Aorta (tissue), 5 donors: ENCODE measurements at regions not wholly inside any gene's neighbourhood (a gene's known extent, or its start where the extent isn't known, plus 50 kb on each side); places are given as distances from the start of the nearest gene placed in this dataset.
"Not testable (repeated sequence)": the region's sequence is repeated elsewhere in the genome, so short reads cannot be mapped to it uniquely, and the experiment has no call there.

ENCODE experiments used
- ATAC-seq: fragments of 200-7000 bp; cut with Tn5 transposase; one replicate; pipeline ENCODE4 v1.9.1; 2022; ENCODE audit warnings: moderate library complexity; ENCODE audit not compliant: low FRiP score
- DNase-seq, 2 donors: peaks; one replicate each; pipeline ENCODE4 v3.0.0-alpha.2; 2020
- H3K27ac ChIP-seq, 2 donors: one replicate each; pipeline ENCODE4 v1.5.1; 2013; ENCODE audit warnings: low read length in 2 of 2, mild to moderate bottlenecking in 2 of 2, moderate library complexity in 2 of 2, control low read depth in 1 of 2, inconsistent platforms in 1 of 2, low read depth in 1 of 2
- H3K27me3 ChIP-seq, 2 donors: one replicate each; pipeline ENCODE4 v1.6.1; 2013; ENCODE audit warnings: control low read depth in 1 of 2, low read length in 1 of 2, mild to moderate bottlenecking in 1 of 2, moderate library complexity in 1 of 2; ENCODE audit not compliant: insufficient read depth in 2 of 2, control insufficient read depth in 1 of 2
- H3K36me3 ChIP-seq, 2 donors: one replicate each; pipeline ENCODE4 v1.6.1; 2013; ENCODE audit warnings: control low read depth in 1 of 2, low read length in 1 of 2, mild to moderate bottlenecking in 1 of 2; ENCODE audit not compliant: insufficient read depth in 2 of 2, control insufficient read depth in 1 of 2
- H3K4me1 ChIP-seq, 2 donors: one replicate each; pipeline ENCODE4 v1.6.1; 2013; ENCODE audit warnings: low read length in 2 of 2, control low read depth in 1 of 2, mild to moderate bottlenecking in 1 of 2, moderate library complexity in 1 of 2; ENCODE audit not compliant: insufficient read depth in 2 of 2, control insufficient read depth in 1 of 2
- H3K4me3 ChIP-seq, 2 donors: one replicate each; pipeline ENCODE4 v1.5.1; 2013; ENCODE audit warnings: low read length in 2 of 2, control low read depth in 1 of 2, mild to moderate bottlenecking in 1 of 2
- H3K9me3 ChIP-seq: one replicate; pipeline ENCODE4 v1.6.1; 2013; ENCODE audit warnings: mild to moderate bottlenecking, low read length; ENCODE audit not compliant: control insufficient read depth
- WGBS, 2 donors: extraction: QIAGEN DNeasy Blood & Tissue Kit; methylation state at CpG; one replicate each; pipeline ENCODE4 v1.1.7; 2013; 5-methylcytosine and 5-hydroxymethylcytosine counted together
- intact Hi-C, 2 donors: fragments of 100-400 bp; cut with DNase I; formaldehyde crosslinking; loops; one replicate each; pipeline versions ENCODE4 v1.14.2 to v1.15.0; 2022
- donor health status: healthy with polysubstance abuse.
- donor health status: Bipolar disorder and iron deficiency.
- donor health status: DM: no; HTN: no; CAD: no.
- donor health status: DM: no; HTN: no; CAD: no.
- donor health status: DM: yes; HTN: yes; CAD: no.

- H3K36me3 ChIP-seq, H3K9me3 ChIP-seq, ATAC-seq, DNase-seq, H3K4me1 ChIP-seq, H3K27me3 ChIP-seq, H3K4me3 ChIP-seq, H3K27ac ChIP-seq, intact Hi-C loops: not testable (repeated sequence)
- WGBS, 2 donors, result 95 to 97% methylated on average over 14 of the region's 14 CpGs
Measured at GRCh38 chr13:81339666-81340065, 998.7 kb upstream of the SPRY2 start.

- H3K27ac ChIP-seq, result no peak overlapping the region
- H3K27me3 ChIP-seq, result no peaks in the 10 kb centered on the region
- H3K4me1 ChIP-seq, result no peaks in the 10 kb centered on the region
- ATAC-seq, result no peak
- DNase-seq, result no peak
- no peak overlapping the region for H3K4me3 ChIP-seq
- no peaks in the 10 kb centered on the region for H3K36me3 ChIP-seq
- intact Hi-C loops, result no loop called here
- H3K9me3 ChIP-seq, result no peaks in the 10 kb centered on the region
- WGBS, 2 donors, result 79 to 81% methylated on average over 4 of the region's 4 CpGs
Measured at GRCh38 chr13:81334481-81334880, 993.6 kb upstream of the SPRY2 start.

GRCh38 chr13:81326913-81327312 is 986.0 kb upstream of the SPRY2 start:
- Histone ChIP-seq H3K36me3 (no peaks in the 10 kb centered on the region), H3K4me3 (no peak overlapping the region), H3K27me3 (no peaks in the 10 kb centered on the region), H3K4me1 (no peaks in the 10 kb centered on the region), H3K27ac (no peak overlapping the region), H3K9me3 (no peaks in the 10 kb centered on the region)
- DNase-seq, result no peak
- 71 to 83% methylated on average over 1 of the region's 1 CpG for WGBS, 2 donors
- intact Hi-C loops, result no loop called here
- ATAC-seq, result no peak

- 88 to 91% methylated on average over 2 of the region's 2 CpGs for WGBS, 2 donors
- peaks cover 0 to 1% of the 10 kb centered on the region in 2 donors for H3K4me1 ChIP-seq
- no peak for ATAC-seq
- no peaks in the 10 kb centered on the region for H3K27me3 ChIP-seq
- H3K9me3 ChIP-seq, result no peaks in the 10 kb centered on the region
- no peak for DNase-seq
- H3K36me3 ChIP-seq, result no peaks in the 10 kb centered on the region
- intact Hi-C loops, result no loop called here
- no peak overlapping the region for H3K4me3 ChIP-seq
- H3K27ac ChIP-seq, result no peak overlapping the region
Measured at GRCh38 chr13:81320516-81320915, 979.6 kb upstream of the SPRY2 start.

GRCh38 chr13:81319351-81319750 is 978.4 kb upstream of the SPRY2 start:
- H3K27me3 ChIP-seq, result no peaks in the 10 kb centered on the region
- intact Hi-C loops, result no loop called here
- ATAC-seq (no peak), DNase-seq (no peak)
- no peak overlapping the region for H3K4me3 ChIP-seq
- WGBS, 2 donors, result 70 to 75% methylated on average over 3 of the region's 3 CpGs
- H3K36me3 ChIP-seq, result no peaks in the 10 kb centered on the region
- H3K4me1 ChIP-seq, result peaks cover 0 to 1% of the 10 kb centered on the region in 2 donors
- no peaks in the 10 kb centered on the region for H3K9me3 ChIP-seq
- H3K27ac ChIP-seq, result no peak overlapping the region

- no peaks in the 10 kb centered on the region for H3K9me3 ChIP-seq
- WGBS, 2 donors, result 79% methylated on average over 4 of the region's 4 CpGs
- H3K27me3 ChIP-seq, result no peaks in the 10 kb centered on the region
- peaks cover 0 to 1% of the 10 kb centered on the region in 2 donors for H3K4me1 ChIP-seq
- H3K4me3 ChIP-seq, result no peak overlapping the region
- no peak overlapping the region for H3K27ac ChIP-seq
- ATAC-seq (no peak), DNase-seq (no peak)
- intact Hi-C loops, result no loop called here
- no peaks in the 10 kb centered on the region for H3K36me3 ChIP-seq
Measured at GRCh38 chr13:81318231-81319019, 977.5 kb upstream of the SPRY2 start.

GRCh38 chr13:81314461-81314860 is 973.5 kb upstream of the SPRY2 start:
- Histone ChIP-seq H3K27ac (no peak overlapping the region), H3K36me3 (no peaks in the 10 kb centered on the region), H3K4me3 (no peak overlapping the region), H3K4me1 (peaks cover 0 to 1% of the 10 kb centered on the region in 2 donors), H3K9me3 (no peaks in the 10 kb centered on the region), H3K27me3 (no peaks in the 10 kb centered on the region)
- DNase-seq (no peak), ATAC-seq (no peak)
- 78 to 84% methylated on average over 3 of the region's 3 CpGs for WGBS, 2 donors
- intact Hi-C loops, result no loop called here

- DNase-seq, result no peak
- no peak overlapping the region for H3K4me3 ChIP-seq
- intact Hi-C loops, result no loop called here
- H3K27ac ChIP-seq, result no peak overlapping the region
- H3K36me3 ChIP-seq, result no peaks in the 10 kb centered on the region
- no peaks in the 10 kb centered on the region for H3K9me3 ChIP-seq
- no peak for ATAC-seq
- H3K4me1 ChIP-seq, result no peaks in the 10 kb centered on the region
- no peaks in the 10 kb centered on the region for H3K27me3 ChIP-seq
Measured at GRCh38 chr13:81305928-81306327, 965.0 kb upstream of the SPRY2 start.

GRCh38 chr13:81304121-81304659 is 963.3 kb upstream of the SPRY2 start:
- ATAC-seq (no peak), DNase-seq (no peak)
- Histone ChIP-seq H3K4me1 (no peaks in the 10 kb centered on the region), H3K27me3 (no peaks in the 10 kb centered on the region), H3K4me3 (no peak overlapping the region), H3K9me3 (no peaks in the 10 kb centered on the region), H3K27ac (no peak overlapping the region), H3K36me3 (no peaks in the 10 kb centered on the region)
- WGBS, 2 donors, result 78 to 79% methylated on average over 6 of the region's 6 CpGs
- intact Hi-C loops, result no loop called here
